ENCODE measurements at regions not wholly inside any gene's neighbourhood (a gene's known extent, or its start where the extent isn't known, plus 50 kb on each side); places are given as distances from the start of the nearest gene placed in this dataset.
A peak's percentile ranks its signal among the peaks of the same experiment; 100 is the strongest.

- no peak for DNase-seq
These were observed 212.5 kb downstream of the SCG2 start for GRCh38 chr2:223389624-223390023.

GRCh38 chr2:223396993-223397392 lies 205.2 kb downstream of the SCG2 start:
- CTCF ChIA-PET = no interaction called here
- Mint-ChIP-seq H3K4me1 (no peaks in the 10 kb centered on the region), H3K36me3 (no peaks in the 10 kb centered on the region), H3K9me3 (peaks cover 3% of the 10 kb centered on the region), H3K4me3 (no peak overlapping the region), H3K27me3 (no peaks in the 10 kb centered on the region), H3K27ac (no peak overlapping the region)
- no peak for DNase-seq

More at GRCh38 chr2:223389624-223390023, 212.5 kb downstream of the SCG2 start:
- Mint-ChIP-seq H3K4me3 (no peak overlapping the region), H3K4me1 (no peaks in the 10 kb centered on the region), H3K27ac (no peak overlapping the region), H3K36me3 (no peaks in the 10 kb centered on the region), H3K9me3 (no peaks in the 10 kb centered on the region), H3K27me3 (no peaks in the 10 kb centered on the region)
- CTCF ChIA-PET = no interaction called here

- Mint-ChIP-seq H3K27ac (no peak overlapping the region), H3K36me3 (no peaks in the 10 kb centered on the region)
These were observed 202.7 kb downstream of the SCG2 start for GRCh38 chr2:223399357-223399957.

GRCh38 chr2:223404616-223405015 lies 197.5 kb downstream of the SCG2 start:
- no peak for DNase-seq
- Mint-ChIP-seq H3K27me3 (no peaks in the 10 kb centered on the region), H3K4me1 (no peaks in the 10 kb centered on the region), H3K4me3 (no peak overlapping the region), H3K36me3 (no peaks in the 10 kb centered on the region), H3K27ac (no peak overlapping the region), H3K9me3 (no peaks in the 10 kb centered on the region)
- CTCF ChIA-PET = no interaction called here

More at GRCh38 chr2:223399357-223399957, 202.7 kb downstream of the SCG2 start:
- DNase-seq = no peak
- CTCF ChIA-PET = no interaction called here
- Mint-ChIP-seq H3K4me1 (no peaks in the 10 kb centered on the region), H3K9me3 (peaks cover 3% of the 10 kb centered on the region), H3K27me3 (no peaks in the 10 kb centered on the region), H3K4me3 (no peak overlapping the region)

- Mint-ChIP-seq H3K4me1 (no peaks in the 10 kb centered on the region), H3K36me3 (no peaks in the 10 kb centered on the region), H3K27me3 (no peaks in the 10 kb centered on the region), H3K27ac (no peak overlapping the region), H3K9me3 (peaks cover 4% of the 10 kb centered on the region), H3K4me3 (no peak overlapping the region)
- CTCF ChIA-PET = no interaction called here
- DNase-seq = no peak
These were observed 187.5 kb downstream of the SCG2 start for GRCh38 chr2:223414646-223415045.

GRCh38 chr2:223415071-223415470 lies 187.1 kb downstream of the SCG2 start:
- CTCF ChIA-PET = no interaction called here
- H3K4me1 Mint-ChIP-seq = no peaks in the 10 kb centered on the region
- no peak for DNase-seq
- no peak overlapping the region for H3K4me3 Mint-ChIP-seq
- no peaks in the 10 kb centered on the region for H3K36me3 Mint-ChIP-seq
- H3K27me3 Mint-ChIP-seq = no peaks in the 10 kb centered on the region
- no peak overlapping the region for H3K27ac Mint-ChIP-seq
- peaks cover 4% of the 10 kb centered on the region for H3K9me3 Mint-ChIP-seq

GRCh38 chr2:223416815-223417610 lies 185.1 kb downstream of the SCG2 start:
- CTCF ChIA-PET = no interaction called here
- no peak overlapping the region for H3K4me3 Mint-ChIP-seq
- no peaks in the 10 kb centered on the region for H3K4me1 Mint-ChIP-seq
- H3K9me3 Mint-ChIP-seq = peaks cover 4% of the 10 kb centered on the region
- no peak overlapping the region for H3K27ac Mint-ChIP-seq
- no peaks in the 10 kb centered on the region for H3K36me3 Mint-ChIP-seq
- no peaks in the 10 kb centered on the region for H3K27me3 Mint-ChIP-seq
- no peak for DNase-seq

- no peaks in the 10 kb centered on the region for H3K4me1 Mint-ChIP-seq
- H3K27ac Mint-ChIP-seq = no peak overlapping the region
- DNase-seq = no peak
- no peak overlapping the region for H3K4me3 Mint-ChIP-seq
- H3K36me3 Mint-ChIP-seq = no peaks in the 10 kb centered on the region
- CTCF ChIA-PET = no interaction called here
- H3K27me3 Mint-ChIP-seq = no peaks in the 10 kb centered on the region
- H3K9me3 Mint-ChIP-seq = peaks cover 4% of the 10 kb centered on the region
These were observed 184.0 kb downstream of the SCG2 start for GRCh38 chr2:223418131-223418530.

GRCh38 chr2:223418604-223419199 lies 183.5 kb downstream of the SCG2 start:
- no peaks in the 10 kb centered on the region for H3K27me3 Mint-ChIP-seq
- no peak for DNase-seq
- no peaks in the 10 kb centered on the region for H3K4me1 Mint-ChIP-seq
- no peaks in the 10 kb centered on the region for H3K36me3 Mint-ChIP-seq
- no peak overlapping the region for H3K4me3 Mint-ChIP-seq
- no peak overlapping the region for H3K27ac Mint-ChIP-seq
- peaks cover 2% of the 10 kb centered on the region for H3K9me3 Mint-ChIP-seq
- CTCF ChIA-PET = no interaction called here

- Mint-ChIP-seq H3K27ac (peak overlapping the region; percentile 49), H3K4me3 (no peak overlapping the region), H3K9me3 (no peaks in the 10 kb centered on the region), H3K36me3 (no peaks in the 10 kb centered on the region), H3K4me1 (no peaks in the 10 kb centered on the region), H3K27me3 (no peaks in the 10 kb centered on the region)
- CTCF ChIA-PET = no interaction called here
- no peak for DNase-seq
These were observed 182.1 kb downstream of the SCG2 start for GRCh38 chr2:223420048-223420447.

GRCh38 chr2:223431479-223431878 lies 170.7 kb downstream of the SCG2 start:
- no peak overlapping the region for H3K4me3 Mint-ChIP-seq

GRCh38 chr2:223433461-223433860 lies 168.7 kb downstream of the SCG2 start:
- no peaks in the 10 kb centered on the region for H3K27me3 Mint-ChIP-seq

More at GRCh38 chr2:223431479-223431878, 170.7 kb downstream of the SCG2 start:
- no peak overlapping the region for H3K27ac Mint-ChIP-seq
- H3K9me3 Mint-ChIP-seq = peaks cover 3% of the 10 kb centered on the region
- no peak for DNase-seq
- no peaks in the 10 kb centered on the region for H3K4me1 Mint-ChIP-seq
- no peaks in the 10 kb centered on the region for H3K27me3 Mint-ChIP-seq
- CTCF ChIA-PET = no interaction called here
- no peaks in the 10 kb centered on the region for H3K36me3 Mint-ChIP-seq

GRCh38 chr2:223437788-223438187 lies 164.4 kb downstream of the SCG2 start:
- Mint-ChIP-seq H3K27me3 (no peaks in the 10 kb centered on the region), H3K36me3 (no peaks in the 10 kb centered on the region), H3K27ac (no peak overlapping the region), H3K4me1 (no peaks in the 10 kb centered on the region), H3K9me3 (no peaks in the 10 kb centered on the region), H3K4me3 (no peak overlapping the region)
- CTCF ChIA-PET = no interaction called here
- no peak for DNase-seq

More at GRCh38 chr2:223433461-223433860, 168.7 kb downstream of the SCG2 start:
- no peaks in the 10 kb centered on the region for H3K4me1 Mint-ChIP-seq
- no peak overlapping the region for H3K4me3 Mint-ChIP-seq
- no peak overlapping the region for H3K27ac Mint-ChIP-seq
- peaks cover 2% of the 10 kb centered on the region for H3K9me3 Mint-ChIP-seq
- no peak for DNase-seq
- H3K36me3 Mint-ChIP-seq = no peaks in the 10 kb centered on the region
- CTCF ChIA-PET = no interaction called here

GRCh38 chr2:223439184-223439583 lies 163.0 kb downstream of the SCG2 start:
- Mint-ChIP-seq H3K4me3 (no peak overlapping the region), H3K27ac (no peak overlapping the region), H3K27me3 (no peaks in the 10 kb centered on the region), H3K36me3 (no peaks in the 10 kb centered on the region), H3K9me3 (peaks cover 1% of the 10 kb centered on the region), H3K4me1 (no peaks in the 10 kb centered on the region)
- CTCF ChIA-PET = no interaction called here
- no peak for DNase-seq

GRCh38 chr2:223439786-223440185 lies 162.4 kb downstream of the SCG2 start:
- CTCF ChIA-PET = no interaction called here
- H3K27ac Mint-ChIP-seq = no peak overlapping the region
- H3K27me3 Mint-ChIP-seq = no peaks in the 10 kb centered on the region
- no peak overlapping the region for H3K4me3 Mint-ChIP-seq
- no peaks in the 10 kb centered on the region for H3K4me1 Mint-ChIP-seq
- peaks cover 1% of the 10 kb centered on the region for H3K9me3 Mint-ChIP-seq
- no peak for DNase-seq
- no peaks in the 10 kb centered on the region for H3K36me3 Mint-ChIP-seq
